Psoas muscle (tissue), 7 donors: ENCODE measurements at regions not wholly inside any gene's neighbourhood (a gene's known extent, or its start where the extent isn't known, plus 50 kb on each side); places are given as distances from the start of the nearest gene placed in this dataset.

Source experiments
- ATAC-seq, 4 donors: fragments of 200-7000 bp; cut with Tn5 transposase; one replicate each; pipeline ENCODE4 v1.9.1; 2020; ENCODE audit warnings: moderate library complexity in 3 of 4, mild to moderate bottlenecking in 2 of 4
- DNase-seq, 2 donors: peaks; one replicate each; pipeline ENCODE4 v3.0.0-alpha.2; 2020
- H3K27ac ChIP-seq: fragments of 200-600 bp; one replicate; pipeline ENCODE4 v1.8.0; 2022
- H3K27me3 ChIP-seq, 3 donors: fragments of 200-600 bp in 1 of 3; one replicate each; pipeline versions ENCODE4 v1.6.1 to v1.8.0; 2013 to 2022; ENCODE audit warnings: low read length in 2 of 3, mild to moderate bottlenecking in 2 of 3, moderate library complexity in 1 of 3; ENCODE audit not compliant: insufficient read depth in 3 of 3
- H3K36me3 ChIP-seq, 2 donors: fragments of 200-600 bp in 1 of 2; one replicate each; pipeline versions ENCODE4 v1.6.1 to v1.8.0; 2013 to 2022; ENCODE audit warnings: low read depth in 1 of 2, mild to moderate bottlenecking in 1 of 2, moderate library complexity in 1 of 2; ENCODE audit not compliant: insufficient read depth in 1 of 2
- H3K4me1 ChIP-seq: fragments of 200-600 bp; one replicate; pipeline ENCODE4 v1.8.0; 2022
- H3K4me3 ChIP-seq: fragments of 200-600 bp; one replicate; pipeline ENCODE4 v1.8.0; 2022; ENCODE audit warnings: mild to moderate bottlenecking
- H3K9me3 ChIP-seq: fragments of 200-600 bp; one replicate; pipeline ENCODE4 v1.8.0; 2022
- WGBS, 3 donors: extraction: QIAGEN DNeasy Blood & Tissue Kit; methylation state at CpG; one replicate each; pipeline versions ENCODE4 v1.1.6 to v1.1.7; 2013; 5-methylcytosine and 5-hydroxymethylcytosine counted together
- intact Hi-C, 2 donors: fragments of 100-400 bp; cut with DNase I; formaldehyde crosslinking; loops; one replicate each; pipeline versions ENCODE4 v1.11.0 to v1.14.2; 2022
- TF ChIP-seq, protein P1 (sequence below): fragments of 200-600 bp; IDR thresholded peaks from one replicate; pipeline ENCODE4 v1.8.0; 2022; ENCODE audit warnings: antibody characterized with exemption
- donor health status: healthy with polysubstance abuse.
- donor health status: DM: no; HTN: no; CAD: no; lungs with moderate emphysema.
- donor health status: Bipolar disorder and iron deficiency.
- donor health status: healthy.
- donor health status: DM: yes; HTN: yes; CAD: no.
- donor health status: DM: no; HTN: no; CAD: no.
- donor health status: DM: yes; HTN: yes; CAD: no.

DNA sequence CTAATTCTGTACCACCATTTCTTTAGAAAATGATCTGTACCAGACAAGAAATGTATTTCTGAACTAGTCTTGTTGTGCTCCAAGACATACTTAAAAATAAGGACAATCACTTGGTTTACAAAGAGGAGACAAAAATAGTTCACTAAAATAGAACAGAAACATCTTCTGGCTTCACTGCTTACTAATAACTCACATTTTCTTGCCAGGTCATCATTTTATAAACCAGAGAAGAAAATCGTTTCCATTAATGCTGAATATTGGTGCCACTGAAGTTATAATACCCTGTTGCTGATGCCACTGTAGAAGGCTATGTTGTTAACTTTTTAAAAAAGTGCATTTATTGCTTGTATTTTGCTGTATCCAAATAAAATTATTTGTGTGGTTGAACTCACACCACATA is 94.8 kb upstream of the ZNF236 start:
- peaks cover 0 to 3% (median 0%) of the 10 kb centered on the region in 3 donors for H3K27me3 ChIP-seq
- H3K9me3 ChIP-seq, result peaks cover 9% of the 10 kb centered on the region
- ATAC-seq, result no peak
- H3K36me3 ChIP-seq, result no peaks in the 10 kb centered on the region
- 48 to 63% (median 56%) methylated on average over 1 of the region's 1 CpG for WGBS, 3 donors
- H3K27ac ChIP-seq, result no peak overlapping the region
- intact Hi-C loops, result no loop called here
- DNase-seq, result no peak
- TF ChIP-seq, protein P1, sequence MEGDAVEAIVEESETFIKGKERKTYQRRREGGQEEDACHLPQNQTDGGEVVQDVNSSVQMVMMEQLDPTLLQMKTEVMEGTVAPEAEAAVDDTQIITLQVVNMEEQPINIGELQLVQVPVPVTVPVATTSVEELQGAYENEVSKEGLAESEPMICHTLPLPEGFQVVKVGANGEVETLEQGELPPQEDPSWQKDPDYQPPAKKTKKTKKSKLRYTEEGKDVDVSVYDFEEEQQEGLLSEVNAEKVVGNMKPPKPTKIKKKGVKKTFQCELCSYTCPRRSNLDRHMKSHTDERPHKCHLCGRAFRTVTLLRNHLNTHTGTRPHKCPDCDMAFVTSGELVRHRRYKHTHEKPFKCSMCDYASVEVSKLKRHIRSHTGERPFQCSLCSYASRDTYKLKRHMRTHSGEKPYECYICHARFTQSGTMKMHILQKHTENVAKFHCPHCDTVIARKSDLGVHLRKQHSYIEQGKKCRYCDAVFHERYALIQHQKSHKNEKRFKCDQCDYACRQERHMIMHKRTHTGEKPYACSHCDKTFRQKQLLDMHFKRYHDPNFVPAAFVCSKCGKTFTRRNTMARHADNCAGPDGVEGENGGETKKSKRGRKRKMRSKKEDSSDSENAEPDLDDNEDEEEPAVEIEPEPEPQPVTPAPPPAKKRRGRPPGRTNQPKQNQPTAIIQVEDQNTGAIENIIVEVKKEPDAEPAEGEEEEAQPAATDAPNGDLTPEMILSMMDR, result no peak
- no peak overlapping the region for H3K4me3 ChIP-seq
- no peaks in the 10 kb centered on the region for H3K4me1 ChIP-seq

DNA sequence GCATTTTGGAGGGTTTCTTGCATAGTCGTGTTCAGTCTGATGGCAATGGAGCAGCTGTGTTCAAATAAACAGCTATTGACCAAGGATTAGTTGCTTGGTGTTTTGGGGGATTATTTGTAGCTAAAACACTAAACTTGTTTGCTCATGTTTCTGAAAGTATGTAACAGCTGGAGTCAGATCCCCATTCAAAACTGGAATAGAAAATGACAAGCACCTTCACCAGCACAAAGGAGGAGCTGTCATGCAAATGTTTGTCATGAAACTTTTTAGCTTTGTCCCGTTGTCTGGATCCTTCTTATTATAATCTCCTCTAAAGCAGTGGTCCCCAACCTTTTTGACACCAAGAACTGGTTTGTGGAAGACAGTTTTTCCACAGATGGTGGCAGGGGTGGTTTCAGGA is 96.9 kb upstream of the ZNF236 start:
- peaks cover 9% of the 10 kb centered on the region for H3K9me3 ChIP-seq
- H3K4me3 ChIP-seq, result no peak overlapping the region
- H3K27me3 ChIP-seq, result peaks cover 0 to 3% (median 0%) of the 10 kb centered on the region in 3 donors
- intact Hi-C loops, result no loop called here
- DNase-seq (no peak), ATAC-seq (no peak)
- no peaks in the 10 kb centered on the region for H3K4me1 ChIP-seq
- TF ChIP-seq, protein P1, result no peak
- WGBS, 3 donors, result 22 to 31% (median 25%) methylated on average over 2 of the region's 2 CpGs
- H3K36me3 ChIP-seq, result no peaks in the 10 kb centered on the region
- no peak overlapping the region for H3K27ac ChIP-seq

DNA sequence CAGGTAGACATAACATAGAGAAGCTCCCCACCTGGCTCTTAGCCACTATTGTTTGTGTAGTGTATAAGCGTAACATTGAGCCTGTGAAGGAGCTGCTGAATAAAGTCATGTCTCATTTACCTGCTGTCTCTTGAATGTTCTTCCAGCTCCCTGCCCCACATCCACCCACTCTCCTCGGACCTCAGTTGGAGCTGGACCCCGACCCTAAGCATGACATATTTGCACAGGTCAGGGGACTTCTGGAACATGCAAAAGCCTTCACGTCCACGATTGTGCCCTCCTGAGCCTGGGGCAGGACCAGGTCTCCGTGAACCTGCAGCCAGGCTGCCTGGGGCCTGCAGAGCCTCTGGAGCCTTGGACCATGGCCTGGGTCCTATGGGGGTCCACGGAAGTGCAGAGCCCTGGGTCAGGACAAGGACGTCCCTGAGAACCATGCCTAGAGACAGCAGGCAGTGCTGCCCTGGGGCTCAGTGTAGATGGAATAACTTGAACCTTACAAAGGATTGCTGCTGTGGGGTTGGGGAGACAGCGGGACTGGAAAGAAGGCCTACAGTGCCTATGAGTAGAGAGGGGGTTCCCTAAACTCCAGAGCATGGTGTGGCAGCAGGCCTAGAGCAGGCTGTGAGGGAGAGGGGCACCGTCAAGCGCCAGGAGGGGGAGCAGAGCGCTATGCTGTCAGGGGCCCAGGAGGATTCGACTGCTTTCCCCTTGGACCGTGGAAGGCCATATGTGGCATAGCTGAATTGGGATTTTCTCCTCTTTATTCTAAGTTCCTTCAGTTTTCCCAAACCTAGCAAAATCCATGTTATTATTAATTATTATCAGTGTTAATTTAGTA is 99.9 kb upstream of the ZNF236 start:
- Histone ChIP-seq H3K4me3 (no peak overlapping the region), H3K27ac (no peak overlapping the region), H3K27me3 (peaks cover 0 to 3% (median 0%) of the 10 kb centered on the region in 3 donors), H3K36me3 (no peaks in the 10 kb centered on the region), H3K9me3 (no peaks in the 10 kb centered on the region), H3K4me1 (no peaks in the 10 kb centered on the region)
- intact Hi-C loops, result no loop called here
- WGBS, 3 donors, result 91 to 95% (median 92%) methylated on average over 14 of the region's 14 CpGs
- TF ChIP-seq, protein P1, result no peak
- ATAC-seq, result no peak
- DNase-seq, result no peak

DNA sequence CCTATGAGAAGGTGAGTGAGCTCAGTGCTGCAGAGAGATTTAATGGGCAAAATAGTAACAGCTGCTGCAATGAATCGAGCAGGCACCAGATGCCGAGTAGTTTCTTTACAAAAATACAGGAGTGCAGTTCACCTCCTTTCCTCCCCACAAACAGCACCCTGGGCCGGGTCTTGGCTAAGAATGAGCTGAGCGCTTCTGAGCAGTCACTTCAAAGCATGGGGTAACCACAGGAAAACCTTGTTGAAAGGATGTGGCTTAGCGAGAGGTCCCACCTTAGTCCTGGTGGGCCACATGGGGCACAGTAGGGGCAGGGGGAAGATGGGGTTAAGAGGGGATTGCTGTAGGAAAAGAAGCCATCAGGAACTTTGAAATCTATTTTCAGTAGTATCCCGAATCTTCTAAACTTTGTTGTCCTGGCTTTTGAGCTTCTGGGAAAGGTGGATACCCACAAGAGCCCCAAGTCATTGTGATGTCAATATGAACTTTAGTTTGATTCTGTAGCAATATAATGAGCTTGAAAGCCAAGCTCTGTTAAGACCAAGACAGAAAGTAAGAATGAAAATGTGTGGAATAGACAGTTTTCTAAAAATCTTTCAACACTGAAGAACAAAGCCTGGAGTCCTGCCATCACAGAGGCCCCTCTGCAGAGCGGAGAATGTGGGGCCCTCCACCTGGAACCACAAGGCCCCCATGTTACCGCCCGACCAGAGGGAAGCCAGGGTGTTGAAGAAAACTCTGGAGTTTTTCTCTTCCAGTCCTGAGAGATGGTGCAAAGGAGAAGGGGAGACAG is 101.0 kb upstream of the ZNF236 start:
- 73 to 77% (median 75%) methylated on average over 9 of the region's 9 CpGs for WGBS, 3 donors
- Histone ChIP-seq H3K4me1 (no peaks in the 10 kb centered on the region), H3K27me3 (peaks cover 0 to 3% (median 0%) of the 10 kb centered on the region in 3 donors), H3K36me3 (no peaks in the 10 kb centered on the region), H3K4me3 (no peak overlapping the region), H3K9me3 (no peaks in the 10 kb centered on the region), H3K27ac (no peak overlapping the region)
- TF ChIP-seq, protein P1, result no peak
- DNase-seq, result no peak
- no peak for ATAC-seq
- intact Hi-C loops, result no loop called here
